ENCODE measurements at regions not wholly inside any gene's neighbourhood (a gene's known extent, or its start where the extent isn't known, plus 50 kb on each side); places are given as distances from the start of the nearest gene placed in this dataset.
"Not testable (repeated sequence)": the region's sequence is repeated elsewhere in the genome, so short reads cannot be mapped to it uniquely, and the experiment has no call there.

DNA sequence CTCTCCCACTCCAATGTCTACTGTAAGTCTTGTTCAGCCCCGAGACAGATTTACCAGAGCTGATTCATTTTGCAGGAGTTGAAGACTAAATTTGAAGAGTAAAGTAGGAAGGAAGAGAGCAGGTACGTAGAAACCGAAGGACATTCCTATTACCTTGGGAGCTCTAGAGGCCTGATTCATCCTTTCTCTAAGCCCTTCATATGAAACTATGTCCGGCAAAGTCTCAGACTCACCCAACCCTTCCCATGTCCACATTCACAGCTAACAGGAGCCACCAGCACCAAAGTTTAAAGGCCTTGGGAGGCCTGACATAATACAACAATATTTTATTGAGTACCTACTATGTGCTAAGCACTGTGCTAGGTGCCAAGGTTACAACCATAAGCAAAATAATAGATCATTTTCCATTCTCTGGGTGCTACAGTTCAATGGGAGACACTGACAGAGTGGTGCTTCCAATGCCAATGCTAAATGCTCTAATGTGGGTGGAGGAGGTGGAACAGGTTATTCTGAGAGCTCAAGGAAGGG, 86.6 kb downstream of the PHLDA1 start:
- intact Hi-C loops (cut with DNase I) = no loop called here
- DNase-seq (ENCODE audit: low spot score) = no peak

DNA sequence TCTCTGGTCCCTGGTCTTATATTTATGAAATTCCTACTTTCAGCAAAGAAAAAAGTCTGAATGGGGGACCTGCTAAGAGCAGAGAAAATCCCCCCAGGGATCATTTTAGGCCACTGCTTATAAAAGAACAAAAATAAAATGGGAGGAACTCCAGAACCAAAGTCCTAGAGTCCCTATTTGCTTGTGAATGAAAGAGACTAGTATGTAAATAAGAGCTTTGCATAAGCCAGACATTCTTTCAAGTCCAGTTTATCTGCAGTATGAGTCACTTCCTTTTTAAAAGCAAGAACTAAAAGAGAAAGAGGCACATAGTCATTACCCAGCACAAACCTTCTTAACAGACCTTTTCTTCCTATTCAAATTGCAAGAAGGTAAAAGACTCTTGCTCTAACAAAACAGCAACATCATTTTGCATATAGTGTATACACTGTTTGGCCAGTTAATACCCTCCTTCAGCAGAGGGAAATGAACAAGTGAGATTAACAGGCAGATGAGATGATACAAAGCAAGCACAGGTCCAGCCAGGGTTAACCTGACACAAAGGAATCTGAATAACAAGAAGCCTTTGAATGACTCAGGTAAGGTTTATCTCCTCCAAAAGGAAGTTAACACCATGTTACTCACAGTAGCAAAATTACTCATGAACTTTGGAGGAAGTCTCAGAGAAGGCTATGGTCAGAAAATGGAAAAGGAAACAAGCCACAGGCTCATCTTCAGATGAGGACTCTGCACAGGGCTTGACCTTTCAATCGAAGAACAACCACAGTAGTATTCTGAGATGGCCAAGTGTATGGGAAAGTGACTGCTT, 87.3 kb downstream of the PHLDA1 start:
- no peak for DNase-seq (ENCODE audit: low spot score)
- intact Hi-C loops (cut with DNase I) = no loop called here

DNA sequence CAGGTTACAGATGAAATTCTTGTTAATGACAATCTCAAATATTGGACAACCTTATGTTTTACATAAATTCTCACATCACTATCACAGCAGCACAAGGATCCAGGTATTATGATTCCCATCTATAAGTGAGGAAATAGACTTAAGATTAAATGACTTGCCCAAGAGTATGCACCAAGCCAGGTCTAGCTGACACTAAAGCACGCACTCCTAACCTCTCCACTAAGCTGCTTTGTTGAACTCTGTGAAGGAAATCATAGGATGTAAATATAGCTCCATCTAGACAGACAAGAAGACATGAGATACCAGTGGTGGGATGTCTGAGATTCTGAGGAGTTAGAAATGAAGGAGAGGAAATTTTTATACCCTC, 87.9 kb downstream of the PHLDA1 start:
- no peak for DNase-seq (ENCODE audit: low spot score)

DNA sequence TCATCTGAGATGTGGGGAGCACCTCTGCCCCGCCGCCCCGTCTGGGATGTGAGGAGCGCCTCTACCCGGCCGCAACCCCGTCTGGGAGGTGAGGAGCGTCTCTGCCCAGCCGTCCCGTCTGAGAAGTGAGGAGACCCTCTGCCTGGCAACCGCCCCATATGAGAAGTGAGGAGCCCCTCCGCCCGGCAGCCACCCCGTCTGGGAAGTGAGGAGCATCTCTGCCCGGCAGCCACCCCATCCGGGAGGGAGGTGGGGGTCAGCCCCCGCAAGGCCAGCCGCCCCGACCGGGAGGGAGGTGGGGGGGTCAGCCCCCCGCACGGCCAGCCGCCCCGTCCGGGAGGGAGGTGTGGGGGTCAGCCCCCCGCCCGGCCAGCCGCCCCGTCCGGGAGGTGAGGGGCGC, 89.9 kb downstream of the PHLDA1 start:
- DNase-seq (ENCODE audit: low spot score); intact Hi-C loops (cut with DNase I): not testable (repeated sequence)

More for the DNA sequence above, 87.9 kb downstream of the PHLDA1 start:
- intact Hi-C loops (cut with DNase I) = no loop called here

DNA sequence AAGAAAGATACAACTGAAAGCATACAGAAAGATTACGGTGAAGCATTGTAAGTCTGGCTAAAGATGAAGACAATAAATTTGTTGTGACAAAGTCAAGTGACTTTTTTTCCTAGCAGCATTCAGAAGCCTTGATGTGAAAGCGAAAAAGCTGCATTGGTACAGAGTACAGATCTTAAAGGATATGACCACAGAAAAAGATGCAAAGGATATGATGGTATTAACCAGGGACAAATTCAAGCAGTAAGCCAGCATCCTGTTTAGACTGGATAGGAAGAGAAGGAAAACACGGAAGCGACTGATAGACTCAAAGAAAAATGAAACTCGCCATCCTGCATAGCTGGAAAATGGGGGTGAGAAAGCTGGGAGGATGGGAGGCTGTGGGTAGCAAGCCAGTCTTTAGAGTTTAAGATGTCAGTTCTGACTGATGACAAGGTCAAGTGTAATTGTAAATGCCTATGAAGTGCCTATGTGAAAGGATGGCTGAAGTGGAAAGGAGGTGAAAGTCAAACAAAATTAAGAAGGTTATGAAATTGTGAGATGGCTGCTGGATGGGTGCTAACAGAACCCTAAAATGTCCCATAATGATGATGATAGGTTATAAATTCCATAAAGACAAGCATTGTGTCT, 92.4 kb downstream of the PHLDA1 start:
- intact Hi-C loops (cut with DNase I) = no loop called here
- DNase-seq (ENCODE audit: low spot score) = no peak

DNA sequence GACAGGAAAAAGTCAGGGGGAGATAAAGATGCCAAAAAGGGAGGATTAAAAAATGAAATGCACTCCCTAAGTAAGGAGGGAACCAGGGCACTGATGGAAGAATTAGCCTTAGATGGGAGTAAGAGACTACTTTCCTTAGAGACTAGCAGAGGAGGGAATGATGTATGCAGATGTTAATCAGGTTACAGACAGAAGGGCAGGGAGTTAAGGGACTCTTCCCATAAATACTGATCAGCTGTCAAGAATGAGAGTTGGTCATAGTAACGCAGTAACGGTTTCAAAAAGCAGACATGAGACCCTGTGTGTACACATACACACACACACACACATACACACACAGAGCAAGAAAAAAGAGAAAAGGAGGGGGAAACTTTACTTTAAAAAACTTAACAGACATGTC, 93.4 kb downstream of the PHLDA1 start:
- intact Hi-C loops (cut with DNase I) = no loop called here
- no peak for DNase-seq (ENCODE audit: low spot score)

DNA sequence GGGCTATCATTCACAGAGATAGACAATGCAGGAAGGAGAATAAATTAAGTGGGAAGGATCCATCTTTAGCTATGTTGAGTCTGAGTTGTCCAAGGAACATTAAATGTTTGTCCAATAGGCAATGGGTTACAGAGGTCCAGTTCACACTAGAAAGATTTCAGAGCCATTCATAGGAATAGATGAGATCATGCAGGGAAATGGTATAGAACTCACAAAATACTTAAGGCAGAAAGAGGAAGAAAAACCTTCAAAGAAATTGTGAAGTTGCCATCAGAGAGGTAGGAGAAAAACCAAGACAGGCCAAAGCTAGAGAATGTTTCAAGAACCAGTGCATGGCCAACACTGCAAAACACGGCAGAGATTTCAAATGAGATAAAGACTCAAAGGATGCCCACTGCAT, 94.1 kb downstream of the PHLDA1 start:
- intact Hi-C loops (cut with DNase I) = no loop called here
- DNase-seq (ENCODE audit: low spot score) = no peak

DNA sequence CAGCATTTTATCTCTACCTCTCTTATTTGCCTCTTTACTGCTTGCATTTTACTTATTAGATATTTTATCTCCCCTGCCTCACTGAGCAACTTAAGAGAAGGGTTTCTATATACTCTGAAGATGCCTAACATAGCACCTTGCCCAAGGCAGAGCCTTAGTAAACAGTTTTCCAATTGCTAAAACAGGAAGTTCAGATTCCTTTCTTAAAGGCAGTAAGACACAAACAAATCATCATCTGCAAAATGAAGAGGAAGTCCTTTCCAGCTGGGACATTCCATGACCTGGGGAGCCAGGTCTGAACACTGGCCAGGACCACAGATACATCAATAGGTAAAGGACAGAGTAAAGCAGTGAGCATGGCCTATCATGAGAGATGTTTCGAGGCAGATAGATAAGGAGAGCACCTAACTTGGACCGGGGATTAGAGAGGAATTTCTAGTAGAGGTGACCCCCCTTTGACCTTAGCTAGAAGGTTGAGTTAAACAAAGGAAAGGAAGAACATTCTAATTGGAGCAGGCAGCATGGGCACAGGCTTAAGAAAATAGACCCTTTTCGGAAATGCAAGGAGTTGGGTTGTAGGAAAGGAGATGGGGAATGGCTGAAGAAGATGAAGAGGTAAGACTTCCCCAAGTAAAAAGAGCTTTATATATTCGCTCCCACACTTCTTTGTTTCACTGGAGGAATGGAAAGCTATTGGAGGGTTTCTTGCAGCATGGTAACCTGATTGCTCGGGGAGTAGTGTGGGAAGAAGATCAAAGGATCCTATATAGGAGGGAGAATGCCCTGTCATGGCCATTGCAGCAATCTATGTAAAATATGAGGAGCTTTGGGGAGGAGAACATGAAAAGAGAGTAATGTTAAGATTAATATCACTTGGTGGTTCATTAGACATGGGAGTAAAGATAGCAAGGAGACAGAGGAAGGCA, 94.8 kb downstream of the PHLDA1 start:
- intact Hi-C loops (cut with DNase I) = no loop called here
- DNase-seq (ENCODE audit: low spot score) = no peak

DNA sequence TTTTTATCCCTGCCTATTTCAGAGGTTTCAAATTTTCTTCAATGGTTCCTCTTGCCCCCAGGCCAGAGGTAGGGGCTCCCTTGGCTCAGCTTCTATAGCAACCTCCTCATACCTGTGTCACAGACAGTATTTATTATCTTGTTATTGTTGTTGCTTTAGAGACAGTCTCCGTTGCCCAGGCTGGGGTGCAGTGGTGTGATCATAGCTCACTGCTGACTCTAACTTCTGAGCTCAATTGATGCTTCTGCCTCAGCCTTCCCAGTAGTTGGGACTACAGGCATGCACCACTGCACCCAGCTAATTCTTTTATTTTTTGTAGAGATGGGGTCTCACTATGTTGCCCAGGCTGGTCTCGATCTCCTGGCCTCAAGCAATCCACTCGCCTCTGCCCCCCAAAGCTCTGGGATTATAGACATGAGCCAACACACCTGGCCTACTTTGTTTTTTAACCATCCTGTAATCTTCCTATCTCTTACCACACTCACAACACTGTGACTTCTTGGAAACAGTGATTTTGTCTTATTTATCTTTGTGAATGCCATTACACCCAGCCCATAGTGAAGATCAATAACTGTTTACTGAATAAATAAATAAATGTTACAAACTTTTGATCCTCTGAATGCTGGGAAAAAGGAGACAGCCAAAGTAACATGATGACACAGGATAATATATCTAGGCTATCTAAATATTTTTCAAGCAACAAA, 95.9 kb downstream of the PHLDA1 start:
- intact Hi-C loops (cut with DNase I) = no loop called here
- no peak for DNase-seq (ENCODE audit: low spot score)

DNA sequence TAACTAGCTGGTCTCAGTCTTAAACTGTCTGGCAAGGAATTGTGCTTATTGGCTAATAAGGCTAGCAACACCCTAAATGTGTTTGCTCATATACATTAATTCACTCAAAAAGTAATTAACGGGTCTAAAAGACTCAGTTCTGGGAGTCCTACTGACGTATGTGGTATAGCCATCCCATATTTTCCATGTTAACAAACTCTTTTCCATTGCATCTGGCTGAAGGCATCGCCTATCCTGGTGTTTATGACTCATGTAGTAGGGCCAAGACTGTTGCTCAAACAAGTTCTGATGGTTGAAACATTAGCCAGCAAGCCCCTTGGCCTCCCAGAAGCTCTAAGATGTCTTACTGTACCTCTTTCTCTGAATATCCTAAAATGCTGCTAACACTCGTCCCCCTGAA, 98.5 kb downstream of the PHLDA1 start:
- no peak for DNase-seq (ENCODE audit: low spot score)
- intact Hi-C loops (cut with DNase I) = no loop called here

DNA sequence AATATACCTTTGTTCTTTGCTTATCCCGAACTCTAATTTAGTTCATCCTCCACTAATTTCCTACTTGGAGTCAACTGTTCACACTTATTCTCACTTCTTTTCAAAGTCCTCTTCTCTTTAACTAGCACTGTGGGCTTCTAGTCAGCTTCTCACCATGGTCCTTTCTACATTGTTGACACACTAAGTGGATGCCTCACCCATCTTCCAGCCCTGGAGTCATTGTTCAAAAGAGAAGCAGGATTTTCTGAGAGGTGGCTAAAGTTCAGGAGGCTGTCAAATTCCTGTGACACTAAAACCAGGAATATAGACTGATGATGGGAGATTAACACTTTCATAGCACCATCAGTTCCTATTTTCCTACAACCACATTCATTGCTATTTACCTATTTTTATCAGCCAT, 99.3 kb downstream of the PHLDA1 start:
- intact Hi-C loops (cut with DNase I) = no loop called here
- DNase-seq (ENCODE audit: low spot score) = no peak

DNA sequence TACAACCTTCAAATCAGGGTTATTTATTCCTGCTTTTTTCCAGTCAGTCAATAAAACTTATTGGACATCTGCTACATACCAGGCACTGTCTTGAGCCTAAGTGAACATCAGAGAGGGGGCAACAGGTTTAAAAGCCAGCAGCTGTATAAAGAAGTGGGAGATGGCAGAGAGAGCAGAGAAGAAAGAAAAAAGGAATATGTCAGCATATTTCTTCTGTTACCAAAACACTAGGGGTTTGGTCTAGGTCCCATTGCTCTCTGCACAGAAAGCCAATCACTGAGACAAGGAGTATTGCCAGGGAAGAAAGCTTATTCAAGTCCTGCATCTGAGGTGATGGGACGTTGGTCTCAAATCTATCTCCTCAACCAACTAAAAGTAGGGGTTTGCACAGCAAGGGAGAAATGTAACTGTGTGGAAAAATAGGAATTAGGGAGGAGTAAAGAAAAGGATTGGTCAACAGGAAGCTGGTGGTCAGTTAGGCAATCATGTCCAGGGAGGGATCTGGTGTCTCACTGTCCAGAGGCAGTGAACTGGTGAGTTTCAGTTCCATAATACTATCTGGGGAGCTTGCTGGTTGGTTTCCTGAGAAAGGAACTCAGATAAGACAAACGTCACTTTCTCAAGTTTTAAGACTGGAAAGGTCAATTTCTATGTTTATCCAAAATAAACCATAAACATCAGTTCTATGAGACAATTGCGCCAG, 107.5 kb downstream of the PHLDA1 start:
- intact Hi-C loops (cut with DNase I) = no loop called here
- DNase-seq (ENCODE audit: low spot score) = no peak

DNA sequence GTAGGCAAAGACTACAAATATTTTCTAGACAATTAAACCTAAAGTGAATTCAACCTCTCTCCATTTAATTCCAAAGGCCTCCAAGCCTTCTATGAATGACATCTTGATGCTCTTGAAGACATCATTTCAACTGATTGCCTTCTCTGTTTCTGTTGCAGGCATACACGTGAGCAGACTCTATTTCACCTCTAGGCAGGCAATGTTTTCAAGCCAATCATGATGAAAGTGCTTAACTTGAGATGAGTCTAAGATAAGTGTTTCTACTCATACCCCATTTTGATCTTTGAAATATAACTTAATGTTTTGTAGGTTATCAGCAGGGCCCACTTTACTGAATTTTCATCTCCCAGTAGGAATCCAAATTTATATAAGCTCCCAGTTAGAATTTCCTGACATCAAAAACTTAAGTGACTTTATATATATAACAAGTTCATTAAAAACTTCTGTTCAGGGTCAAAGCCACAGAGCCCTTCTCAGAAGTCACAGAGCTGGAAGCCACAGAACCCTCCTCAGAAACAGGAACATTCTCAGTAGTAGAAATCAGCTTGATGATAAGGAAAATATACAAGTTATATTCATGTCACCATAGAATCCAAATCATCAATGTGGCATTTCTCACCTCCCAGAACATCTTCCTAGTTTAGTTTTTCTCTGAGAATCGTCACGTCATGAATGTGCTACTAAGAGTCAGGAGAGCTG, 108.5 kb downstream of the PHLDA1 start:
- intact Hi-C loops (cut with DNase I) = no loop called here
- no peak for DNase-seq (ENCODE audit: low spot score)

DNA sequence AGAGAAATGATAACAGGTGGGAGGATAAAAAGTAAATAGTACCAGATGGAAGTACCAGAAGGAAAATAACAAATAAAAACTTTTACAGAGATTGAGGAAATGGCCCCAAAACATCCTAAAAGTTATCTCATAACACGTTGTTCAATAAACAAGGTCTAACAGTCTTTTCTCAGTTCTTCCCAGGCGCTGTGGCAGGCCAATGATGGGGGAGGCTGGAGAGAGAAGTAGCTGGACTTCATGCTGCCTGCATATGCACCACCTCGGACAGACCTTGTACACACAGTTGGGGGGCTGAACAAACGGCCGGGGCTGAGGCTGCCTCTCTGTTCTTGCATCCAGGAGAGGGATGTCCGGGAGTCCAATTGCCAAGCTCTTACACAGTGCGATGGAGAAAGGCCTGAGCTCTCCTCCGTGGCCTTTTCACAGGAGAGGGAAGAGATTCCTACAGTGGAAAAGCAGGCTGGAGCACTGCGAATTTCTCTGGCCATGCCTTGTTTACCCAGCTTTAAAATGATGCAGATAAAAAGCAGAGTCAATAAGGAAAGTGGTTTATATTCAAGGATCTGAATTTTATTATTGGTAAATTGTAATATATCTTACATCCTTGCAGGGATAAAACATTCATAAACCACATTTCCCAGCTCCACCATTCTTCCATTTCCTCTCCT, 109.8 kb downstream of the PHLDA1 start:
- intact Hi-C loops (cut with DNase I) = no loop called here
- DNase-seq (ENCODE audit: low spot score) = no peak

DNA sequence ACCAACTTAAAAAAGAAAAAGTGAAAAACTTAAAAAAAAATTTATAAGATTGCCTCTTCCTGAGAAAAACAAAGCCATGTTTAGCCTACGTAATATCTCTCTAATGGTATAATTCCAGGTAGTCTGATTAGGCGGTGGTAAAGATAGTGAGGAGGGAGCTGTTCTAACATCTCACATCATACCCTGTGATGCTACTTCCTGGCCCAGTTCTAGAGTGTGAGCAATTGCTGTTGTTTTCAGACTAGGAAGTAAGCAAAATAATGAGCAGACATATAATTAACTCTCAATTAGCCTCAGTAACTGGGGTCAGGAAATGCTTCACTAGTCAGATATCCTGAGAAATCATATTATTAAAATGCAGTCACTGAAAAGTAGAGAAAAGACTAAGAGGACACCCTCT, 113.9 kb downstream of the PHLDA1 start:
- DNase-seq (ENCODE audit: low spot score) = no peak
- intact Hi-C loops (cut with DNase I) = no loop called here

DNA sequence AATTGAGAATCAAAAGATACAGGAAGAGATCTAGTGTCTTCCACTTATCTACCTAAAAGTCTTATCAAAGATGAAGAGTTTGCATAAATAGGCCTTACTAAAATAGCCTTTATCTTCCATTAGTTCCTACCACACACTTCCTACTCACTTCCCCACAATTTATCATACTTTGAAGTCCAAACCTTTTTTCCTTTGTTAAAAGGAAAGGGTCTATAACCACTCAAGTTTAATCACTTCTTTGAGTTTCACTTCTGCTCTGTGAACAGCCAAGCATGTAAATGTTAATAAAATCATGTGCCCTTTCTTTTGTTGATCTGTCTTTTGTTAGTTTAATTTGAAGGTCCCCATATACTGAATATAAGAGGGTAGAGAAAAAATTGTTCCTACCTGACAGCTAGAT, 114.5 kb downstream of the PHLDA1 start:
- no peak for DNase-seq (ENCODE audit: low spot score)
- intact Hi-C loops (cut with DNase I) = no loop called here

DNA sequence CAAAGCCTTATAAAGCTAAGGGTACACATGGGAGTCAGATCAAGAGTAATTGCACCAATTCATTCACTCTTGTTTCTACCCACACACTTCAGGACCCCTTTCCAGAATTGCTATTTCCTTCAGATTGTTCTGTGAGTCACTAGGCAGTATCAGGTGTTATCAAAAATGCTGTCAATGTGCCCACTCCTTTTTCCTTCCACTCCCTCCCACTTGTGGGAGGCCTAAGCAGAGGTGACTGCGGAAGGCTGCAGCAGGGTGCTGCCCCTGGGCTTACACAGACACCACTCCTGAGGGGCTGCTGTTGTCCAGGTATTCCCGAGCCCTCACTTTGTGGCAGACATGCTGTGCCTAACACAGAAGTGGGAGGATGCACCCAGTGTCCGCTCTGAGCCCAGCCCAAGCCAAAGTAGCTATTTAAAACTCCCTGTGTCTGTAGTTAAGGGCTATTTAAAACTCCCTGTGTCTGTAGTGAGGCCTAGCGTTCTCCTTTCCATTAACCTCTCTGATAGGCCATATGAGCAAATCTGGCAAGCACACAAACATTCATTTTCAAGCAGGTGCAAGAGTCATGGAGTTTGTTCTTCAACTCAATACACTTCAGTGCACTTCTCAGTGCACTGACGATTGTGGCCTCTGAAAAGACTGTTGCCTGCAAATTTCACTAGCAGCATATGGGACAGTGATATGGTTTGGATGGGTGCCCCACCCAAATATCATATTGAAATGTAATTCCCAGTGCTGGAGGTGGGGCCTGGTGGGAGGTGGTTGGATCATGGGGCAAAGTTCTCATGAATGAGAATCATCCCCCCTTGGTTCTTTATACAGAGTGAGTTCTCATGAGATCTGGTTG, 117.8 kb downstream of the PHLDA1 start:
- no peak for DNase-seq (ENCODE audit: low spot score)
- intact Hi-C loops (cut with DNase I) = no loop called here

Data from posterior vena cava (tissue), 2 donors.